ENCODE measurements at regions not wholly inside any gene's neighbourhood (a gene's known extent, or its start where the extent isn't known, plus 50 kb on each side); places are given as distances from the start of the nearest gene placed in this dataset.

DNA sequence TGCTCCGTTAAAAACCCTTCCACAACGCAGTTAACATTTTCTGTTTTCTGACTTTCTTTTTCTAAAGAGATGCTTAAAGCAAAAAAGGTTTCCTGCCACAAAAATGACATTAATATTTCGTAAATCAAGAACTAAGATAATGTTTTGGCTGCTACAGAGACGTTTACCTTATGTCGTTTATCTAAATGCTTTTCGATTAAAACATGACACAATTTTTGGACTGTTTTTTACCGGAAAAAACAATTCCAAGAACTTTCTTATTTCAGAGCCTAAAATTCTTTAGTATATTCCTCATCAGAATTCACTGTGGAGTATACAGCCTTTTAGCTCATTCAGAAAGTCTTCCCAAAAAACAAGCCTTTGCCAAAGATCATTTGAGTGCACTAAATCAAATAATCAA lies 278.0 kb upstream of the TCF4 start:
- H3K36me3 ChIP-seq (ENCODE audit: insufficient read depth, low read length): no peaks in the 10 kb centered on the region
- H3K27ac ChIP-seq: no peak overlapping the region
- H3K9me3 ChIP-seq (ENCODE audit: low read depth, low read length): no peaks in the 10 kb centered on the region
- DNase-seq (ENCODE audit: low read depth, low spot score): no peak
- TF ChIP-seq EZH2 (IDR thresholded peaks at IDR 0.05) (no peak), POLR2AphosphoS5 (IDR thresholded peaks at IDR 0.05; ENCODE audit: borderline replicate concordance, low read depth, low read length) (no peak), FOXP2 (optimal IDR thresholded peaks at IDR 0.05; ENCODE audit: control extremely low read depth, extremely low read length, insufficient read depth) (no peak)
- H3K4me3 ChIP-seq: no peak overlapping the region
- no peak overlapping the region for H3K9ac ChIP-seq (ENCODE audit: insufficient read length)

DNA sequence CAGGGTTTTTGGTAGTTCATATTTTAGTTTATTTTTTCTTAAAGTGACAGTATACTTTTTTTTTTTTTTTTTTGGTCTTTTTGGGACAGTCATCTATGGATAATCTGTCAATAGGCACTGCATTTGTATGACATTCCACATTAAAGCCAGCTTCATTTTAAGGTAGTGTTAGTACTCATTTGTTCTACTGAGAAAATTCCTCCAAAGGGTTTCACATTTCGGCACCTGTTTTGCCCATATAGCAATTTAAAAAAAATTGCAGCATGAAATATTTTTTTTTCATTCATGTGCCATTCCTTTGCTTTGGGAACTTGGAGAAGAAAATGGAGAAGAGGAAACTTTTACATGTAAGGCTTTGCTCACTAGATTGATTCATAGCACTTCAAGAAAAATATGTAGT lies 276.3 kb upstream of the TCF4 start:
- no peak for TF ChIP-seq EZH2 (IDR thresholded peaks at IDR 0.05)
- Histone ChIP-seq H3K9me3 (ENCODE audit: low read depth, low read length) (no peaks in the 10 kb centered on the region), H3K9ac (ENCODE audit: insufficient read length) (no peak overlapping the region), H3K27ac (no peak overlapping the region), H3K36me3 (ENCODE audit: insufficient read depth, low read length) (no peaks in the 10 kb centered on the region), H3K4me3 (peak overlapping the region; percentile 70)
- no peak for DNase-seq (ENCODE audit: low read depth, low spot score)

- TF ChIP-seq FOXP2 (optimal IDR thresholded peaks at IDR 0.05; ENCODE audit: control extremely low read depth, extremely low read length, insufficient read depth) (peak; percentile 100), POLR2AphosphoS5 (IDR thresholded peaks at IDR 0.05; ENCODE audit: borderline replicate concordance, low read depth, low read length) (peak; percentile 23; the same call in 1 of the 2 replicates), EZH2 (IDR thresholded peaks at IDR 0.05) (no peak)
- Histone ChIP-seq H3K4me3 (peak overlapping the region; percentile 70), H3K9ac (ENCODE audit: insufficient read length) (no peak overlapping the region), H3K27ac (0 out of 2 replicates have a peak overlapping the region, but pooled peaks have one; percentile 27), H3K36me3 (ENCODE audit: insufficient read depth, low read length) (no peaks in the 10 kb centered on the region), H3K9me3 (ENCODE audit: low read depth, low read length) (no peaks in the 10 kb centered on the region)
- DNase-seq (ENCODE audit: low read depth, low spot score): peak; percentile 53
These were observed 275.9 kb upstream of the TCF4 start for GRCh38 chr18:55863876-55864275.

DNA sequence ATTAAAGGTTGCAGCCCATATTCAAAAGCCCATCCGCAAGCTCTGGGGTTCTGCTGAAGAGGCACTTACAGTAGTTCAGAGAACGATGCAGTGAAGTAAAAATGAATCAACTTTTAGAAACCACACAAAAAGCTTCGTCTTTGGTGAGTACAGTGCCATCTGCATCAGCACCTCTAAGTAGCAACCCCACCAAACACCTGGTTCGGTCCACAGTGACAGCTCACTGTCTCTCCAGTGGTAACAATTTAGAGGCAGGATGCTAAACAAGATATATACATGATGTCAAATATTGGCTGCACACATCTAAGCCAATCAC lies 275.4 kb upstream of the TCF4 start:
- Histone ChIP-seq H3K36me3 (ENCODE audit: insufficient read depth, low read length) (no peaks in the 10 kb centered on the region), H3K9me3 (ENCODE audit: low read depth, low read length) (no peaks in the 10 kb centered on the region), H3K27ac (0 out of 2 replicates have a peak overlapping the region, but pooled peaks have one; percentile 27), H3K9ac (ENCODE audit: insufficient read length) (no peak overlapping the region), H3K4me3 (peak overlapping the region; percentile 70)
- TF ChIP-seq POLR2AphosphoS5 (IDR thresholded peaks at IDR 0.05; ENCODE audit: borderline replicate concordance, low read depth, low read length) (no peak), EZH2 (IDR thresholded peaks at IDR 0.05) (no peak)
- DNase-seq (ENCODE audit: low read depth, low spot score): no peak

- DNase-seq (ENCODE audit: low read depth, low spot score): no peak
- TF ChIP-seq EZH2 (IDR thresholded peaks at IDR 0.05) (no peak), POLR2AphosphoS5 (IDR thresholded peaks at IDR 0.05; ENCODE audit: borderline replicate concordance, low read depth, low read length) (no peak), FOXP2 (optimal IDR thresholded peaks at IDR 0.05; ENCODE audit: control extremely low read depth, extremely low read length, insufficient read depth) (peak; percentile 22)
- Histone ChIP-seq H3K9me3 (ENCODE audit: low read depth, low read length) (no peaks in the 10 kb centered on the region), H3K9ac (ENCODE audit: insufficient read length) (no peak overlapping the region), H3K27ac (no peak overlapping the region), H3K36me3 (ENCODE audit: insufficient read depth, low read length) (no peaks in the 10 kb centered on the region), H3K4me3 (peak overlapping the region; percentile 70)
These were observed 274.9 kb upstream of the TCF4 start for GRCh38 chr18:55862693-55863390.

DNA sequence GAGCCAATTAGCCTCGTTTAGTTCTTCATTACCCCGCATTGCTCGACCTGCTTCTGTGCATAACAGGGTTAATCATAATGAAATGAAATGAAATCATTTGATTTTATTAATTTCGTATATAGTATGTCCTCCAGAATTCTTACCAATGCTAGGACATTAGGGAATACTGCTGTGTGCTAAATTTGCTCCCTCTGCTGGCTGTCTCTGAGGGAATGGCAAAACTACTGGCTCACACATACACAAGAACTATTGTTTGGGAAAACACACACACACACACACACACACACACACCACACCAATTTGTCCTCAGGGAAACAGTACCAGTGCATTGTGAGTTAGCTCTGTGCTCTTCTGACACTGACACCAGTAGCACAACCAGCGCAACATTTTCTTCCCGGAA lies 273.3 kb upstream of the TCF4 start:
- Histone ChIP-seq H3K27ac (no peak overlapping the region), H3K9me3 (ENCODE audit: low read depth, low read length) (no peaks in the 10 kb centered on the region), H3K36me3 (ENCODE audit: insufficient read depth, low read length) (no peaks in the 10 kb centered on the region), H3K4me3 (no peak overlapping the region), H3K9ac (ENCODE audit: insufficient read length) (no peak overlapping the region)
- TF ChIP-seq EZH2 (IDR thresholded peaks at IDR 0.05) (no peak), POLR2AphosphoS5 (IDR thresholded peaks at IDR 0.05; ENCODE audit: borderline replicate concordance, low read depth, low read length) (no peak), FOXP2 (optimal IDR thresholded peaks at IDR 0.05; ENCODE audit: control extremely low read depth, extremely low read length, insufficient read depth) (no peak)
- DNase-seq (ENCODE audit: low read depth, low spot score): no peak

DNA sequence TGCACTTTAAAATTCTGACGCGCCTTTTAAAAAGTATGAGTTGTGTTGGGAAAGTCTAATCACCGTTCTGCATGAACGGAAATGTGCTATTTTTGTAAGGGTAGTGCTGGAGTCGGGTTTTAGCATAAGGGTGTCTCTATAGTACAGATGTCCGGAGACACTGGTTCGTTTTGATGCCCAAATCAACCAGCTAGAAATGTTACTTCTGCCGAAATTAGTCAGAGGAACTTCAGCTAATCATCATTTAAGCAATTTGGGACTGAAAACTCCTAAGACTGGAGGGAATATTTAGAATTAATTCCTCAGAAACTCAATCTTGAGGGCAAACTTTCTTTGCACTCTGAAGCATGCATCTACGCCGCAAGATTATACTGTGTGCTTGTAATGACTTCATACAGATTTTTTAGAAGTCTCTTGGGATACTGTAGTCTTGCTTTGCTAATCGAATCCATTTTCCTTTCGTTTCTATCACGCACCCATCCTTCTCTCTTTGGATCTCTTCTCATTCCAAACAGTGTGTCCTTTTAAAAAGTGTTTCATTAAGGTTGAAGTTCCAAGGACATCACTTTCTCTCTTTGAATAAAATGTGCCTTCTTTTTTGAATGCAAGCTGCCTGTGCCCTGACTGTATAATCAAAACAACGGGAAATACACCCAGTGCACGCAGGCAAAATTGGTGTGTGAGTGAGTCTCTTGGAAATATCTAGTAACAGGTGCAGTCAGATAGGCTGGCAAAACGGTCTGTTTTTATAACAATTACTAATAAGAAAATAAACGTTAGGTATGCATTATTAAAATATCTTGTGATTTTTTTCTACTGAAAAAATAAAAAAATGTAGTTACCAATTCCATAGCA lies 270.9 kb upstream of the TCF4 start:
- Histone ChIP-seq H3K9ac (ENCODE audit: insufficient read length) (peak overlapping the region; percentile 2), H3K27ac (peak overlapping the region; percentile 74), H3K9me3 (ENCODE audit: low read depth, low read length) (no peaks in the 10 kb centered on the region), H3K36me3 (ENCODE audit: insufficient read depth, low read length) (no peaks in the 10 kb centered on the region), H3K4me3 (peak overlapping the region; percentile 73)
- DNase-seq (ENCODE audit: low read depth, low spot score): peak; percentile 66
- no peak for TF ChIP-seq POLR2AphosphoS5 (IDR thresholded peaks at IDR 0.05; ENCODE audit: borderline replicate concordance, low read depth, low read length)
- no peak for TF ChIP-seq FOXP2 (optimal IDR thresholded peaks at IDR 0.05; ENCODE audit: control extremely low read depth, extremely low read length, insufficient read depth)
- TF ChIP-seq EZH2 (IDR thresholded peaks at IDR 0.05): no peak

DNA sequence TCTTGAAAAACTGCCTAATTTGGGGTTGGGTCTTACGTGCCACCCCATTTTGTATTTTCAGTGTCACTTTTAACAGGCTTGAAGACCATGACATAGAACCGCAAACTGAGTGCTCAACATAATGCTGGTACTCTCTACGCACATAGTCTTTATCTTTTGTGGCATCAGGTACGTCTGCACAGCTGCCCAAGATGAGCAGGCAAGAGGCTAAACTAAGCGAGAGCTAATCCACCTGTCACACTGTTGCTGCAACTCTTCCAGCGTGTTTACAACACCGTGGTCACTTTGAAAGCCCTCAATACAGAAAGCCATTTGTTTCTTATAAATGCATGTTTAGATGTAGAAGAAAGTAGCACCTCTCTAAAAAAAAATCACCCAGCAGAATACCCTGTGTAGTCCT lies 270.0 kb upstream of the TCF4 start:
- no peak for TF ChIP-seq EZH2 (IDR thresholded peaks at IDR 0.05)
- no peaks in the 10 kb centered on the region for H3K36me3 ChIP-seq (ENCODE audit: insufficient read depth, low read length)
- peak overlapping the region; percentile 73 for H3K4me3 ChIP-seq
- no peak overlapping the region for H3K9ac ChIP-seq (ENCODE audit: insufficient read length)
- H3K27ac ChIP-seq: peak overlapping the region; percentile 74; the same call in 1 of the 2 replicates
- no peak for DNase-seq (ENCODE audit: low read depth, low spot score)
- H3K9me3 ChIP-seq (ENCODE audit: low read depth, low read length): no peaks in the 10 kb centered on the region

GRCh38 chr18:55857409-55857808 lies 269.4 kb upstream of the TCF4 start:
- Histone ChIP-seq H3K27ac (no peak overlapping the region), H3K4me3 (no peak overlapping the region), H3K9me3 (ENCODE audit: low read depth, low read length) (no peaks in the 10 kb centered on the region), H3K36me3 (ENCODE audit: insufficient read depth, low read length) (no peaks in the 10 kb centered on the region), H3K9ac (ENCODE audit: insufficient read length) (no peak overlapping the region)
- DNase-seq (ENCODE audit: low read depth, low spot score): no peak
- TF ChIP-seq POLR2AphosphoS5 (IDR thresholded peaks at IDR 0.05; ENCODE audit: borderline replicate concordance, low read depth, low read length) (no peak), FOXP2 (optimal IDR thresholded peaks at IDR 0.05; ENCODE audit: control extremely low read depth, extremely low read length, insufficient read depth) (no peak), EZH2 (IDR thresholded peaks at IDR 0.05) (no peak)

Data from SK-N-MC (cell line).